Astrocyte (in vitro differentiated cells and primary cell): ENCODE measurements at regions not wholly inside any gene's neighbourhood (a gene's known extent, or its start where the extent isn't known, plus 50 kb on each side); places are given as distances from the start of the nearest gene placed in this dataset.

Experiments used
- DNase-seq: peaks from one replicate; pipeline ENCODE4 v3.0.0-alpha.2; 2010; ENCODE audit warnings: low read depth
- FAIRE-seq: peaks from 2 replicates; lab custom pipeline; 2011; peaks lifted over from hg19 to GRCh38; lab: Jason Lieb, UNC
- H2AFZ ChIP-seq: 2 replicates; pipeline ENCODE4 v1.6.0; 2012; ENCODE audit warnings: low read depth, low read length, inconsistent platforms
- H3K27ac ChIP-seq: 2 replicates; pipeline ENCODE4 v1.5.1; 2011; ENCODE audit warnings: low read depth, low read length, inconsistent platforms
- H3K27me3 ChIP-seq: 2 replicates; pipeline ENCODE4 v1.6.0; 2011; ENCODE audit warnings: low read length, inconsistent platforms; ENCODE audit not compliant: insufficient read depth
- H3K36me3 ChIP-seq: 2 replicates; pipeline ENCODE4 v1.5.1; 2011; ENCODE audit warnings: low read length, inconsistent platforms; ENCODE audit not compliant: insufficient read depth
- H3K4me1 ChIP-seq: 2 replicates; pipeline ENCODE4 v1.5.1; 2011; ENCODE audit warnings: low read length, inconsistent platforms; ENCODE audit not compliant: insufficient read depth
- H3K4me2 ChIP-seq: 2 replicates; pipeline ENCODE4 v1.6.0; 2012; ENCODE audit warnings: low read length, inconsistent platforms
- H3K4me3 ChIP-seq: 2 replicates; pipeline ENCODE4 v1.5.1; 2011; ENCODE audit warnings: low read depth, mild to moderate bottlenecking, low read length, inconsistent platforms; ENCODE audit not compliant: insufficient read depth
- H3K79me2 ChIP-seq: 2 replicates; pipeline ENCODE4 v1.6.0; 2012; ENCODE audit warnings: mild to moderate bottlenecking, low read length, inconsistent platforms; ENCODE audit not compliant: insufficient read depth
- H3K9ac ChIP-seq: 2 replicates; pipeline ENCODE4 v1.6.0; 2012; ENCODE audit warnings: mild to moderate bottlenecking, low read length, inconsistent platforms
- H3K9me3 ChIP-seq: 2 replicates; pipeline ENCODE4 v1.5.1; 2012; ENCODE audit warnings: low read depth, mild to moderate bottlenecking, low read length, inconsistent platforms; ENCODE audit not compliant: insufficient read depth
- H4K20me1 ChIP-seq: 2 replicates; pipeline ENCODE4 v1.6.0; 2012; ENCODE audit warnings: low read length, inconsistent platforms; ENCODE audit not compliant: insufficient read depth
- H3K27ac Mint-ChIP-seq: one replicate; pipeline ENCODE4 v1.8.0; 2021; ENCODE audit warnings: mild to moderate bottlenecking, mixed read lengths; ENCODE audit not compliant: unreplicated experiment
- H3K27me3 Mint-ChIP-seq: one replicate; pipeline ENCODE4 v1.8.0; 2021; ENCODE audit warnings: low read depth, mixed read lengths; ENCODE audit not compliant: unreplicated experiment
- H3K36me3 Mint-ChIP-seq: one replicate; pipeline ENCODE4 v1.8.0; 2021; ENCODE audit warnings: low read depth, mixed read lengths; ENCODE audit not compliant: unreplicated experiment
- H3K4me1 Mint-ChIP-seq: one replicate; pipeline ENCODE4 v1.8.0; 2021; ENCODE audit warnings: low read depth, mixed read lengths; ENCODE audit not compliant: unreplicated experiment
- H3K4me3 Mint-ChIP-seq: one replicate; pipeline ENCODE4 v1.8.0; 2021; ENCODE audit warnings: mild to moderate bottlenecking, moderate library complexity, mixed read lengths; ENCODE audit not compliant: unreplicated experiment
- H3K9me3 Mint-ChIP-seq: one replicate; pipeline ENCODE4 v1.8.0; 2021; ENCODE audit warnings: mild to moderate bottlenecking, mixed read lengths; ENCODE audit not compliant: unreplicated experiment
- CTCF ChIP-seq: IDR thresholded peaks from 2 replicates; pipeline ENCODE4 v1.5.1; 2011; ENCODE audit warnings: low read depth, mild to moderate bottlenecking, inconsistent platforms, low read length, moderate library complexity; ENCODE audit not compliant: insufficient read depth
- EZH2 ChIP-seq: IDR thresholded peaks from 2 replicates; pipeline ENCODE4 v1.6.1; 2012; ENCODE audit warnings: mild to moderate bottlenecking, low read length, inconsistent platforms; ENCODE audit not compliant: insufficient read depth

GRCh38 chr18:75349668-75350511, 77.6 kb downstream of the SMIM21 start:
- H3K36me3 ChIP-seq = no peaks in the 10 kb centered on the region
- no peak for DNase-seq
- no peaks in the 10 kb centered on the region for H3K4me1 ChIP-seq
- no peak overlapping the region for H2AFZ ChIP-seq
- no peak overlapping the region for H3K4me3 ChIP-seq
- H3K27me3 ChIP-seq = no peaks in the 10 kb centered on the region
- H3K9ac ChIP-seq = no peak overlapping the region
- peaks cover 18% of the 10 kb centered on the region for H3K9me3 Mint-ChIP-seq
- no peaks in the 10 kb centered on the region for H3K79me2 ChIP-seq
- TF ChIP-seq EZH2 = no peak
- TF ChIP-seq CTCF = no peak
- no peak overlapping the region for H3K27ac Mint-ChIP-seq
- H3K9me3 ChIP-seq = peaks cover 6% of the 10 kb centered on the region
- peaks cover 4% of the 10 kb centered on the region for H3K4me1 Mint-ChIP-seq
- no peak for FAIRE-seq
- H3K27me3 Mint-ChIP-seq = no peaks in the 10 kb centered on the region
- H4K20me1 ChIP-seq = no peaks in the 10 kb centered on the region
- no peak overlapping the region for H3K4me3 Mint-ChIP-seq
- H3K36me3 Mint-ChIP-seq = no peaks in the 10 kb centered on the region
- H3K4me2 ChIP-seq = peak overlapping the region; percentile 56
- no peak overlapping the region for H3K27ac ChIP-seq

- no peak for FAIRE-seq
- no peak overlapping the region for H3K4me2 ChIP-seq
- TF ChIP-seq EZH2 (no peak), CTCF (no peak)
Observed at GRCh38 chr18:75346671-75347070, 80.8 kb downstream of the SMIM21 start.

GRCh38 chr18:75344615-75345014, 82.9 kb downstream of the SMIM21 start:
- H3K4me2 ChIP-seq = no peak overlapping the region
- no peak overlapping the region for H3K4me3 ChIP-seq
- no peak overlapping the region for H3K27ac ChIP-seq
- peaks cover 6% of the 10 kb centered on the region for H3K27me3 ChIP-seq
- H3K9me3 ChIP-seq = no peaks in the 10 kb centered on the region
- TF ChIP-seq CTCF = no peak
- TF ChIP-seq EZH2 = no peak
- H3K36me3 ChIP-seq = no peaks in the 10 kb centered on the region
- no peaks in the 10 kb centered on the region for H4K20me1 ChIP-seq
- no peak overlapping the region for H3K27ac Mint-ChIP-seq
- DNase-seq (no peak), FAIRE-seq (no peak)
- no peak overlapping the region for H2AFZ ChIP-seq
- no peaks in the 10 kb centered on the region for H3K79me2 ChIP-seq
- no peaks in the 10 kb centered on the region for H3K27me3 Mint-ChIP-seq
- no peak overlapping the region for H3K9ac ChIP-seq
- H3K36me3 Mint-ChIP-seq = no peaks in the 10 kb centered on the region
- H3K9me3 Mint-ChIP-seq = no peaks in the 10 kb centered on the region
- H3K4me1 Mint-ChIP-seq = peaks cover 4% of the 10 kb centered on the region
- no peak overlapping the region for H3K4me3 Mint-ChIP-seq
- no peaks in the 10 kb centered on the region for H3K4me1 ChIP-seq

More at GRCh38 chr18:75346671-75347070, 80.8 kb downstream of the SMIM21 start:
- Histone ChIP-seq H2AFZ (no peak overlapping the region), H3K27ac (no peak overlapping the region), H3K36me3 (no peaks in the 10 kb centered on the region), H3K4me3 (no peak overlapping the region), H3K79me2 (no peaks in the 10 kb centered on the region), H3K27me3 (no peaks in the 10 kb centered on the region), H3K9me3 (no peaks in the 10 kb centered on the region), H3K4me1 (no peaks in the 10 kb centered on the region), H4K20me1 (no peaks in the 10 kb centered on the region), H3K9ac (no peak overlapping the region)
- DNase-seq = no peak
- Mint-ChIP-seq H3K9me3 (no peaks in the 10 kb centered on the region), H3K27ac (no peak overlapping the region), H3K36me3 (no peaks in the 10 kb centered on the region), H3K4me3 (no peak overlapping the region), H3K4me1 (peaks cover 4% of the 10 kb centered on the region), H3K27me3 (no peaks in the 10 kb centered on the region)
